Fibroblast of skin of right biceps (primary cell): ENCODE measurements at regions not wholly inside any gene's neighbourhood (a gene's known extent, or its start where the extent isn't known, plus 50 kb on each side); places are given as distances from the start of the nearest gene placed in this dataset.

ENCODE experiments used
- DNase-seq: peaks from one replicate; pipeline ENCODE4 v3.0.0-alpha.2; 2013

GRCh38 chr14:95380350-95381042, 60.8 kb upstream of the CLMN start:
- DNase-seq, result no peak

GRCh38 chr14:95379634-95380033, 59.9 kb upstream of the CLMN start:
- DNase-seq, result no peak

- no peak for DNase-seq
Measured at GRCh38 chr14:95375539-95376109, 55.9 kb upstream of the CLMN start.

- DNase-seq, result no peak
Measured at GRCh38 chr14:95374239-95374997, 54.7 kb upstream of the CLMN start.

GRCh38 chr14:95370076-95370475, 50.4 kb upstream of the CLMN start:
- DNase-seq, result no peak
